HG03457 (cell line): ENCODE measurements at regions not wholly inside any gene's neighbourhood (a gene's known extent, or its start where the extent isn't known, plus 50 kb on each side); places are given as distances from the start of the nearest gene placed in this dataset.
"Not testable (repeated sequence)": the region's sequence is repeated elsewhere in the genome, so short reads cannot be mapped to it uniquely, and the experiment has no call there.

ENCODE experiments used
- ATAC-seq: cut with Tn5 transposase; IDR thresholded peaks from one replicate; pipeline ENCODE4 v1.9.1; 2021; ENCODE audit warnings: moderate number of reproducible peaks; ENCODE audit not compliant: unreplicated experiment

DNA sequence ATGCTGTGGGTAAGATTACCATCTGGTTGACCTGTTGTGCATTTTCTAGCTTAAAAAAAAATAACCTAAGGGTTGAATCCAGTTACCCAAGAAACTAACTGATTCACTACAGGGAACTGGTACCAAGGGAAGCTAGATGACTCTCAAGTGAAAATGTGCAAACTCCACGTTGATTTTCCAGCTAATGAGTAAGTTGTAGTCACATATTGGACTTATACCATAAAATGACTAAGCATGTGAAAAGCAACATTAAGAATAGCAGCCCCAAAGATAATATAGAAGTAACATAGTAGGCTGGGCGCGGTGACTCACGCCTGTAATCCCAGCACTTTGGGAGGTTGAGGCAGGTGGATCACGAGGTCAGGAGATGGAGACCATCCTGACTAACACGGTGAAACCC is 270.9 kb downstream of the SPRY1 start:
- no peak for ATAC-seq

DNA sequence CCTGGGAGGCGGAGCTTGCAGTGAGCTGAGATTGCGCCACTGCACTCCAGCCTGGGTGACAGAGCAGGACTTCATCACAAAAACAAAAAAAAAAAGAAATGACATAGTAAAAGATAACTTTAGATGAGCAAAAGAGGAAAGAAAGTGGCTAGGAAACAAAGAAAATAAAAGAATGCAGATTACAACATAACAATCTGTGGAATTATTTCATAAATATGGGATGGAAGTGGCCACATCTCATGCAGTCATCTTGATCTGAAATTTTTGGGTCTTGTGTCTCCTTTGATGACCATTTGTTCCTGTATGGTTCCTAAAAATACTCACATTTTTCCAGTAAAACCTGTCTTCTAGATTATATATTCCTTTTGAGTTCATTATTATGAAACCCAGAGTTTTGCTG is 271.4 kb downstream of the SPRY1 start:
- ATAC-seq: no peak

DNA sequence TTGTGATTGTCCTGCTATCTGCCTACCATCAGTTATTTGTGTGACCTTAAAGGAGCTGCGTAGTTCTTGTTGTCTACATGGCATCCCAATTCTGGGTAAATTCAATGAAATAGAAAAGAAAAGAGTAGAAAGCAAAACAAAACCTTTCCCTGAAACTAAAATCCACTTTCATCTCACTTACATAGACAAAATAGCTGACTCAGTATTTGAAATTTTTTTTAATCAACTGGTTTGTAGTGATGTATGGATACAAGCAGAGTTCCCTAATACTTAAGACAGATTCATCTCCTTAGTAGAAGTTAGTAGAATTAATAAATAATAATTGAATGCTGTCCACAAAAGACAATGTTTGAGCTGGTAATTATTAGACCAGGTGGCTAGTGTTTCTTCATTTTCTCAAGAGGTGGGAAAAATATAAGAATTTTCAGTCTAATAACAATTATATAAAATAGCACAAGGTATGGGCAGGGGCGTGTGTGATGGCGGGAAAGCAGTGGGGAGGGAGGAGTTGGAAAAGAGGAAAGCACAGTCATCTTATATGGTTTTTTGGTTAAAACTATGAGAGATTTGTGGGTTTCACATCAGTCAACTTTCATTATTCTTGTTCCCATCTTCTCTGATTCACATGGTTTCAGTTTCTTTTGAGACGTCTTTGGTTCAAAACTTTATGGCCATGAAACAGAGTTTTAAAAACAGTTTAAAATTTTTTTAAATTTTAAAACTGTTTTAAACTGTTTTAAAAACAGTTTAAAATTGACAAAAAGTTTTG is 275.2 kb downstream of the SPRY1 start:
- peak; percentile 97 for ATAC-seq

DNA sequence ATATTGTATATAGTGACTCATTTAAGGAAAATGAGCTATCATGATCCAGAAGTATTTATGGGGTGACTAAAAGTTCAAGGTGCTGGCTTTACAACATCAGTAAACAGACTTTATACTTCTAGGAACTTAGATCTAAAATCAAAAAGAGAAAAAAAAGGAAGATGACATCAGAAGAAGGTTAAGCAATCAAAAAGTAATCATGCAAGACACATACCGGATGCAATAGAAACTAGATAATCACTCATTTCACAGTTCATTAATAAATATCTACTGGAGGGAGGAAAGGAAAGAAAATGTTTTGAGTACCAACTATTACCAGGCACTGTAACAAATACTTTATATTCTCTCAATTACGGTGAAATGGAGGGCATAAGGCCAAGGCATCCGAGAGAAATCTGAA is 276.4 kb downstream of the SPRY1 start:
- no peak for ATAC-seq

DNA sequence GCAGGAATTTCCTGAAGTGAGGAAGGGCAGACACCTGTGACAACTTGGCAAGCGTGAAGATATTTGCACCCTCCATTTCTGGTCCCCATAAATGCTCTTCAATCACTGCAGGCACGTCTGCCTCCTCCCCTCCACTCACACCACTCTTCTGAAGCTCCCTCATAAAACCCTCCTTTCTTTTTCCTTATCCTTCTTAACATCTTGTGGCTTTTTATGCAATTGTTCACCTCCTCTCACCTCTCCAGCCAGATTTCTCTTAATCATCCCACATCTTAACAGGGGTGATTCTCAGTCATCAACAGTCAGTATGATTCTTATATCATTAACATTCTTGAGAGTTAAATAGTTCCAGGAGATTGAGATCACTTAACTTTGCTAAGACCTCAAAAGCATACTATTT is 277.4 kb downstream of the SPRY1 start:
- ATAC-seq: no peak

DNA sequence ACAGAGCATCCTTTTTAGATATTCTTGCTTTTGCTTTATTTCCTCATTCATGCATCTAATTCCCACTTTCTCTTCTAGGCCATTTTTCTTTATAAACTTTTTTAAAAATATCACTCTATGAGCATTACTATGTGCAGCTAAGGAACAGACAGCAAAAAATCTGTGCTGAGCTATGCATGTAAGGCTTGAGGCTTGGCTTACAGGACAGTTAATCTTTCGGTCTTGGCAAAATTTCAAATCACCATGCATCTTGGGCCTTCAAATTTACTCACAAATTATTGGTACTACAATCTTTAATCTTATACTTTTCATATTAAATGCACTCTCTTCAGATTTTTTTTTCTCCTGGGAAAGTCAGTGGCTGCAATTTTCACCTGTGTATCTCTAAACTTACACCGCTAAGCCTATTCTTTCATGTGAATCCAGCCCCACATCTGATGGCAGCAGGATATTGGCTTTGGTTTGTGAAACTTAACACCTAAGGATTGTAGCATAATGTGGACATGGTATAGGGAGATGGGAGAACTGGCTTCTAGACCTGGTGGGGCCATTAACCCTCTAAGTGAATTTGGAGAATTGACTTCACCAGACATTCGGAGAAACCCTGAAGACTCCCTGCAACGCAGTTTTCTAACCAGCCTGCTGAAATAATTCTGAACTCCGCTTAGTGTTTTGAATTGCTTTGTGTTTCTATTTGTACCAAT is 278.3 kb downstream of the SPRY1 start:
- ATAC-seq: no peak

DNA sequence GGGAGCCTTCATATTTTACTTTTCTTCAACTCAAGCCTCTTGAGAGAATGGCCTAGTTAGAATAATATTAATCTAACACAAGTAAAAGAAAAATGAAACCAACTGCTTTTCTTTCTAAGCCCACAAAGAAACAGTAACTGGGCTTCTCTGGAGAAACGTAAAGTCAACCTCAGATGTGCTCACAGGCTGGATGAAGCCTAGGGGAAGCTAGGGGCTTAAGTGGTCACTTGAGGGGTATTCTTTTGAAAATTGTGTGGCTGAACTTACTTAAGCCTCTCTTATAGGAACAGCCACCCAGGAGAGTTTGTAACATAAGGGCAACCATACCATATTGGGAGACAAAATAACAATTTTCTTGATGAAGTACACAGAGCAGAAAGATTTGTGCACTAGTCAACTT is 279.0 kb downstream of the SPRY1 start:
- ATAC-seq: no peak

DNA sequence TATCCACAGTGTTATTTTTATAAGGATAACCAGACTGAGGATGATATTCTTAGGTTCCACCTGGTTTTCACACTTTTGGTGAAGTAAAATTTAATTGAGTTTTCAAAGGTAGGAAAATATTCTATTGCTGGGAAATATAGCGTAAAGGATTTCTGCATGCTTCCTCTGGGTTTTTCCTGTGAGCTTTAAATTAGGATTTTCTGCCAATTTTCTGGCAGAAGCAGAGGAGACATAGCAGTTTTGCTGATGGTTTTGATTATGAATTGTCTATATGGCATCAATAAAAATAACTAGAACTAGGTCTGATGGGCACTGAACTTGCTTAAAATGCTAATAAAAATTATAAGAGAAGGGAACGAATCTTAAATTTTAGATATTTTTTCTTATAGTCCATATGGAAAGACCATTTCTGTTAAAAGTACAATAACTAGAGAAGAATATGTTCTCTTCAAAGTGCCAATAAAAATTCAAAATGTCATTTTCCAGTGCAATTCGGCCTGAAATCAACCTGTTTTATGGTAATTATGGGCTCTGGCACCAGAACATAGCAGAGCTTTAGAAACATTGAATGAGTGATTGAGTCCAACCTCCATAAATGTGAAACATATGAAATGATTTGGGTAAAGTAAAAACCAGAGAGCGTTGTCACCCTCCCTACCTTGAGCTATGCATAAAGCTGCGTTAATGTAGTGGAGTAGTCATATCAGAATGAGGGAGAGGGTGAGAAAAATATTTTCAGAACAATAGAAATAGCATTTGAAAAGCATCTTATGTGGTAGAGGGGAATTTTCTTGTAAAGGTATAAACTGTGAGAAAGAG is 279.7 kb downstream of the SPRY1 start:
- no peak for ATAC-seq

DNA sequence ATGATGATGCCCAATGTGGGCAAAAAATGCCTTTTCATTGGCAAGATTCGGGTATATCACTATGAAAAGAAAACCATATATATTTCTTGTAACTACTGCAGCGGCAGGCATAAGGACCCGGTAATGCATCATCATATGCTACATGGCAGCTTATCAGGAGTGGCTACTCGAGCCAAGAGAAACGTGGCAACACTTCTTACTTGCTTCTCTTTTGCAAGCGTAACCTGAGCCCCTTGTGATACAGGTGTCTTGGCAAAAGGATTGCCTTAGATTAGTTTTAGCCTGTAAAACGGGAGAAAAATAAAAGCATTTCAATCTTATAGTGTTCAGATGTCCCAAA is 280.3 kb downstream of the SPRY1 start:
- no peak for ATAC-seq

DNA sequence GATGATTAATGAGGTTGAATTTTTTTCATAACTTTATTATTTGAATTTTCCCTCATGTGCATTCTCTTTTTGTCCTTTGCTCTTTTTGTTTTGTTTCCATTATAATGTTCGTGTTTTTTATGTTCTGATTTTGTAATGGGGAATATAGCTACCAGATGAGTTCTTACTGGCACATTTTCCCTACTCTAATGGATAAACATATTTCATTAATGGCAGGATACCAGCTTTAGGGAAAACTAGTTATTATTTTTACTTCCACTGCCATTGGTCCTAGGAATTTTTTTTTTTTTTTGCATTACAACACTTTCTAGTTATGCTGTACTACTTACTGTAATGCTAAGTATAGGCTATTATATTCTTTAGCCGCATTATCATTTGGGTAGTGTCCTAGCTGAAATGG is 286.3 kb downstream of the SPRY1 start:
- no peak for ATAC-seq

DNA sequence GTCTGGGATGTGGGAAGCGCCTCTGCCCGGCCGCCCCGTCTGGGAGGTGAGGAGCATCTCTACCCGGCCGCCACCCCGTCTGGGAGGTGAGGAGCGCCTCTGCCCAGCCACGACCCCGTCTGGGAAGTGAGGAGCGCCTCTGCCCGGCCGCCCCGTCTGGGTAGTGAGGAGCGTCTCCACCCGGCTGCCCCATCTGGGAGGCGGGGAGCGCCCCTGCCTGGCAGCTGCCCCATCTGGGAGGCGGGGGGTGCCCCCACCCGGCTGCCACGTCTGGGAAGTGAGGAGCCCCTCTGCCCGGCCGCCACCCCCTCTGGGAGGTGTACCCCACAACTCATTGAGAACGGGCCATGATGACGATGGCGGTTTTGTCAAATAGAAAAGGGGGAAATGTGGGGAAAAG is 288.3 kb downstream of the SPRY1 start:
- ATAC-seq: not testable (repeated sequence)

DNA sequence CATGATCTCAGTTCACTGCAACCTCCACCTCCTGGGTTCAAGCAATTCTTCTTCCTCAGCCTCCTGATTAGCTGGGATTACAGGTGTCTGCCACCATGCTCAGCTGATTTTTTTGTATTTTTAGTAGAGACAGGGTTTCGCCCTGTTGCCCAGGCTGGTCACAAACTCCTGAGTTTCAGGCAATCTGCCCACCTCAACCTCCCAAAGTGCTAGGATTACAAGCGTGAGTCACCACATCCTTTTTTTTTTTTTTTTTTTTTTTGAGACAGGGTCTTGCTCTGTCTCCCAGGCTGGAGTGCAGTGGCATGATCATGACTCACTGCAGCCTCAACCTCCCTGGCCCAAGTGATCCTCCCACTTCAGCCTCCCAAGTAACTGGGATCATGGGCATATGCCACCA is 298.9 kb downstream of the SPRY1 start:
- ATAC-seq: not testable (repeated sequence)

DNA sequence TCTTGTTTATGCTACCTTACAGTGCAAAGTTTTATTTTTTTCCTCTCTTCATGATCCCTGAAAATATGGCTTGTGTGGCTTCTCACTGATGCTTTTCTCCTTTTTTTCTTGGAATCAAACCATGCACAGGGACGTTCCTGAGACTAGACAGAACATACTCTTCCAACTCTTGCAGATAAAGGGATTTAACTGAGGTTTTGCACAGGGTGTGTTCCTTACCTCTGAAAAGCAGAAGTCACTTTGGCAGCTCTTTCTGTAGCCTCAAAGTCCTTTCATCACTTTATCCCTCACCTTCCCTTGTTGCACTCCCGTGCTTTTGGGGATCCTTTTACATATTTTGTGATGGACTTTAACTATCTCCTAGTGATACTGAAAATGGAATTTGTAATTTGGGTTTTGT is 300.1 kb downstream of the SPRY1 start:
- no peak for ATAC-seq

DNA sequence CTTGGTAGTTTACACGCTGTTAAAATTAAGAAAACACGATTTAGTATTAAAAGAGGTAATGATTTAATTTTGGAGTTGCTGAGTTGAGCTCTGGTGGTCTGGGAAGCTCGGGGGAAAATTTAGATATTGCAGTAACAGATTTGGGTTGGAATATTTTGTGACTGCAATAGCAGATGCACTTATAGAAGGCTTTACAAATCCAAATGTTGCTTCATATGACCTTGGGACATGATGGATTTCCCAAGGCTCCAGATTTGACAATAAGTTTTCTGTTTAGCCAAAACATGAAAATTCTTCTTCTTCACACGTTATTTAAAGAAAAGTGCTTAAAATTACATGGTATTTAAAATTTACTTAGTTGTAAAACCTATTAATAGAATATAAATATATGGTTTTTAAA is 302.0 kb downstream of the SPRY1 start:
- no peak for ATAC-seq

DNA sequence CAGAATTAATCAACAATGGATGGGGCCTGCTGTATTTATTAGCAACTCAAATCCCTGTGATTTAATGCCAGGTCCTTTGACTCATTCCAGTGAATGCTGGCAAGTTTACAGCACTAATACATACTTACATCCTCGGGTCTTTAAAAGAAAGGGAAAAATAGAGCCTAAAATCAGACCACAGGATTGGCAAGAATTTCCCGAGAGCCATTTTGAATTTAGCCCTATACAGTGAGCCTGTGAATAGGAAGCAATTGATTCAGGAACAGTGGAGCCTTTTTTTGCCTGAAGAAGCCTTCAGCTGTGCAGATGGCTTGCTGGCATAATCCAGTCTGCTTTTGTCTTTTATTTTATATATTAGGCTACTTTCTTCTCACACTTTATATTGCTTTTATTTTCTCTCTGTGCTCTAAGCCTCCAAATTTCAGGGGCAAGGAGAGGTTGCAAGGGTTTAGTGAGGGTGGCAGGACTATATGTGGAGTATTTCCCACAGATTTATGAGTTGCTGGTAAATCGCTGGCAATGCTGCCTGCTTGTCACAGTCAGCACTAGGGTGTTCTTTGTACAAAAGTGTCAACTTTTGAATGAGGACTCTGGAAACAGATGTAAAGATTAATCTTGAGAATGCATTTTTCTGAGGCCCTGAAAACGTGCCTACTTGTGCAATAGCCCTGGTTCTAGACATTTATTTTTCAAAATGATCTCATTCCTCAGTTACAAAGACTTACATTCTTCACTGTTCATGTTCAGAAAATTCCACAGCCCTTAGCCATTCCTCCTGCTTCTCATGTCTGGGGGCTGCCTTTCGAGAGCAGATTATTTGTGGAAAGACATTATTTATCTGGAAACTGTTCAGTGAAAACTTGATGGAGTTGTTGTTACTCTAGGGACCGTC is 303.5 kb downstream of the SPRY1 start:
- no peak for ATAC-seq

DNA sequence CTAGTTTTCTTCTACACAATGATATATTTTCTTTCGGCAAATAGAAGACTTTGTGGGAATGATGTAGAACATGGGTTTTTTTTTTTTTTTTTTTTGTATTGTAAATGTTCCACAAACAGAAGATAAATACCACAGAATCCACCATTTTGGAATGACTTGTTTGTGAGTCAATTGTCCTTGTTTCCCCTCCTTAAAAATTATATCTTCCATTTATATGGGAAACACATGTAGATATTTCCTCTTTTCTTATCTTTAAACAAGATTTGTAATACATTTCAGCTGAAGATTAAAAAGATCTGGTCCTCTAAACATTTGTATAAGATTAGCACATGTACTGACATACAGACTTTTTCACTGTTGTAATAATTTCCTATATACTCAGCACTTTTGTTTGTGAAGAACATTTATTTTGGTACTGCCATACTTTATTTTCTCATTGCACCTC is 304.6 kb downstream of the SPRY1 start:
- ATAC-seq: no peak

DNA sequence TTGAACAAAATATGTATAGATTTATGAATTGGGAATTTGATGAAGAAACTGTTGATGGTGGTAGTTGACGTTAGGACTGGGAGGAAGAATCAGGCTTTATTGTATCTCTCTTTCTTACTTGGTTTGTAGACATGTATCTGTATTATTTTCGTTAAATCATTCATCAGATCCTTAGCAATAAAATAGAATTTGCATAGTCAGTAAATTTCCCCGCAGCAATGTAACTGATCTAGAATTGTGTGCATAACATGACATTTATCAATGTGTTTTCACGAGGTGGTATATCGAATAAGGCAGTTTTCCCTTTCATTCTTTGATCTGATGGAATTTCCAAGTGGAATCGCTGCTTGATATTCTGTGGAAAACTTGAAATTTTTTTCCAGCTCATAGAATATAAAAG is 308.8 kb downstream of the SPRY1 start:
- no peak for ATAC-seq

DNA sequence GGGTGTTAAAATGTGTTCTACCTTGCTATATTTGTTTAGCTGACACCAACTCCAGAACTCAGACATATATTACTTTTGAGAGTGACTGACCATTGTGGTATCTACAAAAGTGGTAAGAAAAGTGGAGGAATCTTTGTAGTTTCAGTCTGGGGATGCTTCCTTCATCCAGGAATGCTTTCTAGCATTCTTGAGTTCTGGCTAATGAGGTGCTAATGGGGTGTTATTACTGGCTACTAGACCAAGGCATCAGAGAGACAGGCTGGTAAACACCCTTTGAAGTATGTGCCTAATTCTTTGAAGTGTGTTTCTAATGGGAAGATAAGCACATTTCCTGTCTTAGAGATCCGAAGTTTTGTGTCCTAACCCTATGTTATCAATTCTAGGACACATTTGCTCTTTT is 310.4 kb downstream of the SPRY1 start:
- ATAC-seq: no peak

DNA sequence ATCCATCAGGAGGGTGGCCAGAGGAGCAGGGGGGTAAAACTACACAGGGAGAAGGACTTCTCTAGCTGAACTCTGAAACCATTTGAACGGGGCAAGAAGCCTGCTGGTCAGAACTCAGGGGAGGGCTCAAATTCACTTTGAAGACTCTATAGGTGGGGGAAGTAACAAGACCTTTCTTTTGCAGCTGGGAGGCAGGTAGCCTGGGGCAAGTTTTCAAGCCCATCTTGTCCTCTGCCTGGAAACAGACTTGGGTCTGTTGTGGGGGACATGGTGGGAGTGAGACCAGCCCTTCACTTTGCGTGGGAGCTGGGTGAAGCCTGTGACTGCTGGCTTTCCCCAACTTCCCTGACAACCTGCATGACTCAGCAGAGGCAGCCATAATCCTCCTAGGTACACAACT is 312.3 kb downstream of the SPRY1 start:
- no peak for ATAC-seq

DNA sequence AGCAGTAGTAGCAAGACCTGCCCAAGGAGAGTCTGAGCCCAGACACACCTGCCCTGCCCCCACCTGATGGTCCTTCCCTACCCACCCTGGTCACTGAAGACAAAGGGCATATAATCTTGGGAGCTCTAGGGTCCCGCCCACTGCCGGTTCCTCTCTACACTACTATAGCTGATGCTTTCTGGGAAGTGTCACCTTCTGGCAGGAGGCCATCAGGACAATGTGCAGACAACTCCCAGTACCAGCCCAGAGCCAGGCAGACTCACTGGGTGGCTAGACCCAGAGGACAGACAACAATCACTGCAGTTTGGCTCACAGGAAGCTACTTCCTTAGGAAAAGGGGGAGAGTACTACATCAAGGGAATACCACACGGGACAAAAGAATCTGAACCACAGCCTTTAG is 312.7 kb downstream of the SPRY1 start:
- ATAC-seq: no peak

DNA sequence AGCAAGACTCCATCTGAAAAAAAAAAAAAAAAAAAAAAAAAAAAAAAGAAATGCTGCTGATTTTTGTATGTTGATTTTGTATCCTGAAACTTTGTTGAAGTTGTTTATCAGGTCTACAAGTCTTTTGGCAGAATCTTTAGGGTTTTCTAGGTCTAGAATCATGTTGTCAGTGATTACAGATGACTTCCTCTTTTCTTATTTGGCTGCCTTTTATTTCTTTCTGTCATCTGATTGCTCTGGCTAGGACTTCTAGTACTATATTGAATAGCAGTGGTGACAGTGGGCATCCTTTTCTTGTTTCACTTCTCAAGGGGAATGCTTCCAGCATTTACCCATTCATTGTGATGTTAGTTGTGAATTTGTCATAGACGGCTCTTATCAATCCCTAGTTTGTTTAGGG is 334.4 kb downstream of the SPRY1 start:
- no peak for ATAC-seq
